HepG2 (cell line): ENCODE measurements at regions not wholly inside any gene's neighbourhood (a gene's known extent, or its start where the extent isn't known, plus 50 kb on each side); places are given as distances from the start of the nearest gene placed in this dataset.

Experiments
- AGO1 ChIP-seq: fragments of 200-400 bp; formaldehyde crosslinking; IDR thresholded peaks from 2 replicates; pipeline ENCODE4 v1.6.1; 2017; ENCODE audit warnings: mild to moderate bottlenecking, low read depth, low read length, moderate library complexity; ENCODE audit not compliant: poor library complexity, severe bottlenecking
- CHD2 ChIP-seq: IDR thresholded peaks from 2 replicates; pipeline ENCODE4 v1.6.1; 2011; ENCODE audit warnings: low read depth, low read length, improper control_type of control experiment
- FOXA3 ChIP-seq: IDR thresholded peaks from 2 replicates; pipeline ENCODE4 v1.6.1; 2016; ENCODE audit warnings: missing genetic modification reagents, missing compliant biosample characterization
- HES4 ChIP-seq: sonication (generic); formaldehyde crosslinking; IDR thresholded peaks from 2 replicates; pipeline ENCODE4 v1.9.0; 2021; ENCODE audit warnings: mild to moderate bottlenecking, missing genetic modification reagents, borderline replicate concordance
- HMG20B ChIP-seq: conservative IDR thresholded peaks from 2 replicates; pipeline ENCODE4 v1.6.1; 2016; ENCODE audit warnings: missing genetic modification reagents, missing compliant biosample characterization
- HOXA5 ChIP-seq: sonication (generic); formaldehyde crosslinking; IDR thresholded peaks from 2 replicates; pipeline ENCODE4 v1.4.0; 2020; ENCODE audit warnings: missing genetic modification reagents
- HOXD1 ChIP-seq: sonication (generic); formaldehyde crosslinking; IDR thresholded peaks from 2 replicates; pipeline ENCODE4 v1.5.0; 2020; ENCODE audit warnings: missing genetic modification reagents
- JUN ChIP-seq: sonication (generic); formaldehyde crosslinking; IDR thresholded peaks from 2 replicates; pipeline ENCODE4 v1.4.0; 2020; ENCODE audit warnings: mild to moderate bottlenecking, missing genetic modification reagents
- KAT7 ChIP-seq: IDR thresholded peaks from 2 replicates; pipeline ENCODE4 v1.6.1; 2018; ENCODE audit warnings: borderline replicate concordance, missing compliant biosample characterization
- NPAS2 ChIP-seq: sonication (generic); formaldehyde crosslinking; IDR thresholded peaks from 2 replicates; pipeline ENCODE4 v1.8.0; 2022; ENCODE audit warnings: mild to moderate bottlenecking, missing genetic modification reagents, borderline replicate concordance
- NR2C2 ChIP-seq: sonication (generic); formaldehyde crosslinking; IDR thresholded peaks from 2 replicates; pipeline ENCODE4 v1.4.0; 2020; ENCODE audit warnings: missing genetic modification reagents, mild to moderate bottlenecking, moderate library complexity, borderline replicate concordance
- PRMT3 ChIP-seq: sonication (generic); formaldehyde crosslinking; IDR thresholded peaks from 2 replicates; pipeline ENCODE4 v1.8.1; 2022; ENCODE audit warnings: low read depth, mild to moderate bottlenecking, moderate library complexity, missing genetic modification reagents, borderline replicate concordance
- RARA ChIP-seq: IDR thresholded peaks from 2 replicates; pipeline ENCODE4 v1.6.1; 2016; ENCODE audit warnings: missing genetic modification reagents, missing compliant biosample characterization
- REXO4 ChIP-seq: sonication (generic); formaldehyde crosslinking; IDR thresholded peaks from 2 replicates; pipeline ENCODE4 v1.8.0; 2022; ENCODE audit warnings: missing genetic modification reagents, mild to moderate bottlenecking, borderline replicate concordance
- SAFB2 ChIP-seq: sonication (generic); formaldehyde crosslinking; IDR thresholded peaks from 2 replicates; pipeline ENCODE4 v1.5.1; 2020; ENCODE audit warnings: missing genetic modification reagents, low read depth, mild to moderate bottlenecking, borderline replicate concordance
- SNAPC2 ChIP-seq: sonication (generic); formaldehyde crosslinking; IDR thresholded peaks from 2 replicates; pipeline ENCODE4 v1.8.1; 2022; ENCODE audit warnings: mild to moderate bottlenecking, missing genetic modification reagents
- SP4 ChIP-seq: sonication (generic); formaldehyde crosslinking; IDR thresholded peaks from 2 replicates; pipeline ENCODE4 v1.8.1; 2023; ENCODE audit warnings: mild to moderate bottlenecking, missing genetic modification reagents
- U2AF2 ChIP-seq: fragments of 200-400 bp; formaldehyde crosslinking; IDR thresholded peaks from 2 replicates; pipeline ENCODE4 v1.6.1; 2017; ENCODE audit warnings: low read depth, mild to moderate bottlenecking, low read length
- ZNF101 ChIP-seq: sonication (generic); formaldehyde crosslinking; IDR thresholded peaks from 2 replicates; pipeline ENCODE4 v1.4.0; 2020; ENCODE audit warnings: mild to moderate bottlenecking, low read depth, missing genetic modification reagents, borderline replicate concordance
- ZNF17 ChIP-seq: sonication (generic); formaldehyde crosslinking; IDR thresholded peaks from 2 replicates; pipeline ENCODE4 v1.5.0; 2020; ENCODE audit warnings: mild to moderate bottlenecking, missing genetic modification reagents
- ZNF382 ChIP-seq: sonication (generic); formaldehyde crosslinking; IDR thresholded peaks from 2 replicates; pipeline ENCODE4 v1.5.0; 2020; ENCODE audit warnings: missing genetic modification reagents, mild to moderate bottlenecking, borderline replicate concordance
- ZNF460 ChIP-seq: sonication (generic); formaldehyde crosslinking; IDR thresholded peaks from 2 replicates; pipeline ENCODE4 v1.5.1; 2020; ENCODE audit warnings: missing genetic modification reagents, mild to moderate bottlenecking, borderline replicate concordance
- ZNF530 ChIP-seq: sonication (generic); formaldehyde crosslinking; IDR thresholded peaks from 2 replicates; pipeline ENCODE4 v1.5.0; 2020; ENCODE audit warnings: low read depth, mild to moderate bottlenecking, missing genetic modification reagents
- ZNF652 ChIP-seq: IDR thresholded peaks from 2 replicates; pipeline ENCODE4 v1.6.1; 2016; ENCODE audit warnings: low read depth, borderline replicate concordance
- ZNF766 ChIP-seq: sonication (generic); formaldehyde crosslinking; IDR thresholded peaks from 2 replicates; pipeline ENCODE4 v1.5.0; 2020; ENCODE audit warnings: missing genetic modification reagents, borderline replicate concordance
- ZNF792 ChIP-seq: IDR thresholded peaks from 2 replicates; pipeline ENCODE4 v1.6.1; 2016
- ZSCAN9 ChIP-seq: IDR thresholded peaks from 2 replicates; pipeline ENCODE4 v1.6.1; 2016; ENCODE audit warnings: borderline replicate concordance
- TF ChIP-seq, protein P1 (sequence below): fragments of 450-650 bp; IDR thresholded peaks from 2 replicates; pipeline ENCODE4 v1.6.1; 2016
- TF ChIP-seq, protein P2 (sequence below): sonication (generic); formaldehyde crosslinking; IDR thresholded peaks from 2 replicates; pipeline ENCODE4 v1.4.0; 2020; ENCODE audit warnings: mild to moderate bottlenecking, missing genetic modification reagents
- TF ChIP-seq, protein P3 (sequence below): sonication (generic); formaldehyde crosslinking; IDR thresholded peaks from 2 replicates; pipeline ENCODE4 v1.5.0; 2020; ENCODE audit warnings: missing genetic modification reagents
- TF ChIP-seq, protein P4 (sequence below): sonication (generic); formaldehyde crosslinking; IDR thresholded peaks from 2 replicates; pipeline ENCODE4 v1.4.0; 2020; ENCODE audit warnings: missing genetic modification reagents

DNA sequence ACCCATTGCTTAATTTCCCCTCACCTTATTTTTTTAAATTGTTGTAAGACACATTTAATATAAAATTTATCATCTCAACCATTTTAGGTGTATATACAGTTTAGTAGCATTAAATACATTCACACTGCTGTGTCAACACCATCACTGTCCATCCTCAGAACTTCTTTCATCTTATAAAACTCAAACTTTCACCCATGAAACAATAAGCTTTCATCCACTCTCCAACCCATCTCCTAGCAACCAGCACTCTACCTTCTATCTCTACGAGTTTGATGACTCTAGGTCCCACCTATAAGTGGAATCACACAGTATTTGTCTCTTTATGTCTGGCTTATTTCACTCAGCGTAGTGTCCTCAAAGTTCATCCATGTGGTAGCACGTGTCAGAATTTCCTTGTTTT lies 75.5 kb downstream of the TBX3 start (continued):
- no peak for TF ChIP-seq AGO1
- no peak for TF ChIP-seq ZNF530 (CRISPR knock-in tag)
- TF ChIP-seq KAT7: no peak
- no peak for TF ChIP-seq REXO4
- no peak for TF ChIP-seq ZNF792
- TF ChIP-seq NPAS2 (CRISPR knock-in tag): no peak
- TF ChIP-seq SAFB2: no peak
- TF ChIP-seq RARA: 0 out of 2 replicates have a peak, but pooled peaks have one; percentile 34
- TF ChIP-seq, protein P1, sequence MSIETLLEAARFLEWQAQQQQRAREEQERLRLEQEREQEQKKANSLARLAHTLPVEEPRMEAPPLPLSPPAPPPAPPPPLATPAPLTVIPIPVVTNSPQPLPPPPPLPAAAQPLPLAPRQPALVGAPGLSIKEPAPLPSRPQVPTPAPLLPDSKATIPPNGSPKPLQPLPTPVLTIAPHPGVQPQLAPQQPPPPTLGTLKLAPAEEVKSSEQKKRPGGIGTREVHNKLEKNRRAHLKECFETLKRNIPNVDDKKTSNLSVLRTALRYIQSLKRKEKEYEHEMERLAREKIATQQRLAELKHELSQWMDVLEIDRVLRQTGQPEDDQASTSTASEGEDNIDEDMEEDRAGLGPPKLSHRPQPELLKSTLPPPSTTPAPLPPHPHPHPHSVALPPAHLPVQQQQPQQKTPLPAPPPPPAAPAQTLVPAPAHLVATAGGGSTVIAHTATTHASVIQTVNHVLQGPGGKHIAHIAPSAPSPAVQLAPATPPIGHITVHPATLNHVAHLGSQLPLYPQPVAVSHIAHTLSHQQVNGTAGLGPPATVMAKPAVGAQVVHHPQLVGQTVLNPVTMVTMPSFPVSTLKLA: no peak
- no peak for TF ChIP-seq HMG20B
- TF ChIP-seq HOXA5 (CRISPR knock-in tag): no peak
- no peak for TF ChIP-seq CHD2
- TF ChIP-seq JUN: no peak
- TF ChIP-seq ZNF766 (CRISPR knock-in tag): no peak
- no peak for TF ChIP-seq HES4
- peak; percentile 68 for TF ChIP-seq FOXA3
- TF ChIP-seq ZNF460 (CRISPR knock-in tag): no peak
- TF ChIP-seq PRMT3 (CRISPR knock-in tag): no peak
- TF ChIP-seq, protein P2, sequence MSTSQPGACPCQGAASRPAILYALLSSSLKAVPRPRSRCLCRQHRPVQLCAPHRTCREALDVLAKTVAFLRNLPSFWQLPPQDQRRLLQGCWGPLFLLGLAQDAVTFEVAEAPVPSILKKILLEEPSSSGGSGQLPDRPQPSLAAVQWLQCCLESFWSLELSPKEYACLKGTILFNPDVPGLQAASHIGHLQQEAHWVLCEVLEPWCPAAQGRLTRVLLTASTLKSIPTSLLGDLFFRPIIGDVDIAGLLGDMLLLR (CRISPR knock-in tag): no peak
- TF ChIP-seq ZNF652 (CRISPR knock-in tag): no peak
- TF ChIP-seq SNAPC2 (CRISPR knock-in tag): no peak
- TF ChIP-seq NR2C2 (CRISPR knock-in tag): no peak
- TF ChIP-seq U2AF2: no peak
- no peak for TF ChIP-seq ZNF382 (CRISPR knock-in tag)
- TF ChIP-seq ZNF17 (CRISPR knock-in tag): no peak
- TF ChIP-seq HOXD1 (CRISPR knock-in tag): no peak
- TF ChIP-seq, protein P3, sequence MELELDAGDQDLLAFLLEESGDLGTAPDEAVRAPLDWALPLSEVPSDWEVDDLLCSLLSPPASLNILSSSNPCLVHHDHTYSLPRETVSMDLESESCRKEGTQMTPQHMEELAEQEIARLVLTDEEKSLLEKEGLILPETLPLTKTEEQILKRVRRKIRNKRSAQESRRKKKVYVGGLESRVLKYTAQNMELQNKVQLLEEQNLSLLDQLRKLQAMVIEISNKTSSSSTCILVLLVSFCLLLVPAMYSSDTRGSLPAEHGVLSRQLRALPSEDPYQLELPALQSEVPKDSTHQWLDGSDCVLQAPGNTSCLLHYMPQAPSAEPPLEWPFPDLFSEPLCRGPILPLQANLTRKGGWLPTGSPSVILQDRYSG (CRISPR knock-in tag): no peak
- no peak for TF ChIP-seq ZNF101
- no peak for TF ChIP-seq ZSCAN9 (CRISPR knock-in tag)
- TF ChIP-seq, protein P4, sequence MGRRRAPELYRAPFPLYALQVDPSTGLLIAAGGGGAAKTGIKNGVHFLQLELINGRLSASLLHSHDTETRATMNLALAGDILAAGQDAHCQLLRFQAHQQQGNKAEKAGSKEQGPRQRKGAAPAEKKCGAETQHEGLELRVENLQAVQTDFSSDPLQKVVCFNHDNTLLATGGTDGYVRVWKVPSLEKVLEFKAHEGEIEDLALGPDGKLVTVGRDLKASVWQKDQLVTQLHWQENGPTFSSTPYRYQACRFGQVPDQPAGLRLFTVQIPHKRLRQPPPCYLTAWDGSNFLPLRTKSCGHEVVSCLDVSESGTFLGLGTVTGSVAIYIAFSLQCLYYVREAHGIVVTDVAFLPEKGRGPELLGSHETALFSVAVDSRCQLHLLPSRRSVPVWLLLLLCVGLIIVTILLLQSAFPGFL: no peak
- no peak for TF ChIP-seq SP4 (CRISPR knock-in tag)
